Transverse colon (tissue), 4 donors: ENCODE measurements at regions not wholly inside any gene's neighbourhood (a gene's known extent, or its start where the extent isn't known, plus 50 kb on each side); places are given as distances from the start of the nearest gene placed in this dataset.

ENCODE experiments used
- EP300 ChIP-seq: sonication (generic); formaldehyde crosslinking; IDR thresholded peaks from one replicate; pipeline ENCODE4 v1.6.1; 2017; ENCODE audit warnings: antibody characterized with exemption, low read depth
- POLR2A ChIP-seq: fragments of 450-650 bp; IDR thresholded peaks from one replicate; pipeline ENCODE4 v1.6.1; 2016; ENCODE audit warnings: antibody characterized with exemption, mild to moderate bottlenecking, moderate library complexity
- POLR2AphosphoS5 ChIP-seq, 3 donors: sonication (generic); formaldehyde crosslinking; IDR thresholded peaks; one replicate each; pipeline ENCODE4 v1.6.1; 2016; ENCODE audit warnings: antibody characterized with exemption in 3 of 3
- TF ChIP-seq, protein P1 (sequence below), 5 experiments: fragments of 200-600 bp in 3 of 5; fragments of 450-650 bp in 2 of 5; sonication (generic) in 3 of 5; IDR thresholded peaks; 1 replicate in 2 of 5; 2 replicates in 3 of 5; pipeline ENCODE4 v1.5.1; 2016 to 2017; ENCODE audit warnings: antibody characterized with exemption in 5 of 5, inconsistent platforms in 3 of 5, mild to moderate bottlenecking in 2 of 5, moderate library complexity in 1 of 5

- TF ChIP-seq, protein P1, sequence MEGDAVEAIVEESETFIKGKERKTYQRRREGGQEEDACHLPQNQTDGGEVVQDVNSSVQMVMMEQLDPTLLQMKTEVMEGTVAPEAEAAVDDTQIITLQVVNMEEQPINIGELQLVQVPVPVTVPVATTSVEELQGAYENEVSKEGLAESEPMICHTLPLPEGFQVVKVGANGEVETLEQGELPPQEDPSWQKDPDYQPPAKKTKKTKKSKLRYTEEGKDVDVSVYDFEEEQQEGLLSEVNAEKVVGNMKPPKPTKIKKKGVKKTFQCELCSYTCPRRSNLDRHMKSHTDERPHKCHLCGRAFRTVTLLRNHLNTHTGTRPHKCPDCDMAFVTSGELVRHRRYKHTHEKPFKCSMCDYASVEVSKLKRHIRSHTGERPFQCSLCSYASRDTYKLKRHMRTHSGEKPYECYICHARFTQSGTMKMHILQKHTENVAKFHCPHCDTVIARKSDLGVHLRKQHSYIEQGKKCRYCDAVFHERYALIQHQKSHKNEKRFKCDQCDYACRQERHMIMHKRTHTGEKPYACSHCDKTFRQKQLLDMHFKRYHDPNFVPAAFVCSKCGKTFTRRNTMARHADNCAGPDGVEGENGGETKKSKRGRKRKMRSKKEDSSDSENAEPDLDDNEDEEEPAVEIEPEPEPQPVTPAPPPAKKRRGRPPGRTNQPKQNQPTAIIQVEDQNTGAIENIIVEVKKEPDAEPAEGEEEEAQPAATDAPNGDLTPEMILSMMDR (IDR thresholded peaks at IDR 0.05), result no peak
- TF ChIP-seq EP300, result no peak
- peak in 1 of 3 donors; percentile 67 for TF ChIP-seq POLR2AphosphoS5 (IDR thresholded peaks at IDR 0.05)
- peak; percentile 45 for TF ChIP-seq POLR2A
These were observed 368.4 kb downstream of the SOX9 start for GRCh38 chr17:72489272-72489641.
